ENCODE measurements at regions not wholly inside any gene's neighbourhood (a gene's known extent, or its start where the extent isn't known, plus 50 kb on each side); places are given as distances from the start of the nearest gene placed in this dataset.

GRCh38 chr10:80697926-80698325 lies 160.2 kb downstream of the SH2D4B start:
- Histone ChIP-seq H3K4me1 (no peaks in the 10 kb centered on the region), H3K27me3 (ENCODE audit: low read depth) (peaks cover 6% of the 10 kb centered on the region), H3K27ac (no peak overlapping the region), H3K4me3 (no peak overlapping the region), H3K9me3 (no peaks in the 10 kb centered on the region), H3K36me3 (no peaks in the 10 kb centered on the region)
- intact Hi-C loops (cut with DNase I) = no loop called here
- TF ChIP-seq CTCF (IDR thresholded peaks at IDR 0.05) = no peak
- DNase-seq = no peak
- no peak for ATAC-seq

- Histone ChIP-seq H3K9me3 (no peaks in the 10 kb centered on the region), H3K27me3 (ENCODE audit: low read depth) (peaks cover 6% of the 10 kb centered on the region), H3K36me3 (no peaks in the 10 kb centered on the region), H3K27ac (no peak overlapping the region), H3K4me1 (no peaks in the 10 kb centered on the region), H3K4me3 (no peak overlapping the region)
- intact Hi-C loops (cut with DNase I) = no loop called here
- peak; percentile 81 to 84 for ATAC-seq
- TF ChIP-seq CTCF (IDR thresholded peaks at IDR 0.05) = peak; percentile 86
- peak; percentile 85 for DNase-seq
Measured at GRCh38 chr10:80699602-80700039, 161.9 kb downstream of the SH2D4B start.

GRCh38 chr10:80700252-80700651 lies 162.6 kb downstream of the SH2D4B start:
- intact Hi-C loops (cut with DNase I) = no loop called here
- Histone ChIP-seq H3K9me3 (no peaks in the 10 kb centered on the region), H3K27ac (no peak overlapping the region), H3K4me3 (no peak overlapping the region), H3K36me3 (no peaks in the 10 kb centered on the region), H3K27me3 (ENCODE audit: low read depth) (peaks cover 6% of the 10 kb centered on the region), H3K4me1 (no peaks in the 10 kb centered on the region)
- ATAC-seq (no peak), DNase-seq (no peak)
- TF ChIP-seq CTCF (IDR thresholded peaks at IDR 0.05) = no peak

- TF ChIP-seq CTCF (IDR thresholded peaks at IDR 0.05) = no peak
- Histone ChIP-seq H3K27me3 (ENCODE audit: low read depth) (peaks cover 6% of the 10 kb centered on the region), H3K4me3 (no peak overlapping the region), H3K36me3 (no peaks in the 10 kb centered on the region), H3K27ac (no peak overlapping the region), H3K9me3 (no peaks in the 10 kb centered on the region), H3K4me1 (no peaks in the 10 kb centered on the region)
- DNase-seq (no peak), ATAC-seq (peak in 1 of 2 donors; percentile 25)
- intact Hi-C loops (cut with DNase I) = no loop called here
Measured at GRCh38 chr10:80700760-80701444, 163.2 kb downstream of the SH2D4B start.

GRCh38 chr10:80701706-80702105 lies 164.0 kb downstream of the SH2D4B start:
- TF ChIP-seq CTCF (IDR thresholded peaks at IDR 0.05) = no peak
- no peaks in the 10 kb centered on the region for H3K4me1 ChIP-seq
- H3K9me3 ChIP-seq = no peaks in the 10 kb centered on the region
- peaks cover 6% of the 10 kb centered on the region for H3K27me3 ChIP-seq (ENCODE audit: low read depth)
- no peak overlapping the region for H3K4me3 ChIP-seq
- intact Hi-C loops (cut with DNase I) = no loop called here
- no peak overlapping the region for H3K27ac ChIP-seq
- DNase-seq (no peak), ATAC-seq (no peak)
- H3K36me3 ChIP-seq = no peaks in the 10 kb centered on the region

Data from lower lobe of right lung (tissue), 2 donors.